ENCODE measurements at regions not wholly inside any gene's neighbourhood (a gene's known extent, or its start where the extent isn't known, plus 50 kb on each side); places are given as distances from the start of the nearest gene placed in this dataset.

DNA sequence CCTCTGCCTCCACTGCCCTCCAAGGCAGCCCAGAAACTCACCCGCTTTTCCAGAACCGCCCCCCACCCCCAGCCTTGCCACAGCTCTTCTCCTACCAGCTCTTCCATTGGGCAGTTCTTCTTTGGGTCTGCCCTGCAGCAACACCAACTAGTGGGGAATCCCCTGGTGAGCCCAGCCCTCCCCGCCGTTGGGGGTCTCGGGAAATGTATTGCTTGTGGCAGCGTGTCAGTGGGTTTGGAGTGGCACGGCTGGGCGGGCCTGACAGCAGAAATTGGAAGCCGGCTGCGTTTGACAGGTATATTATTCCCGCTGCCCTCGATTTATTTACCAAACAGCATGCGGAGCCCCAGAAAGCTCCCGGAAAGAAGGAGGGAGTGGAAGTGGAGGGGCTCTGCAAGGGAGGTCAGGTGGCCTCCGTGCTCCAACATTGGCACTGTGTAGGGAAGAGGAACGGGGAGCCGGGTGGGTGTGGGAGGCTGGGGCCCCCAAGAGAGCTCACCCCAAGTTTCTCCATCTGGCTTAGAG lies 65.2 kb upstream of the NECTIN1 start:
- peaks cover 81% of the 10 kb centered on the region in 2 experiments for H3K4me1 Mint-ChIP-seq

More for the DNA sequence above, 65.2 kb upstream of the NECTIN1 start:
- Histone ChIP-seq H3K56ac (ENCODE audit: insufficient read length, low read depth, low read length) (no peak overlapping the region), H4K91ac (ENCODE audit: insufficient read length, low read depth, low read length) (no peak overlapping the region), H2BK20ac (ENCODE audit: low read depth, low read length, poor library complexity, severe bottlenecking) (no peak overlapping the region), H2AK5ac (ENCODE audit: insufficient read length, low read length) (no peak overlapping the region), H3K23ac (ENCODE audit: insufficient read length, low read depth, low read length) (no peak overlapping the region), H3K9me3 (ENCODE audit: control insufficient read depth, low read depth, low read length) (no peaks in the 10 kb centered on the region), H3K18ac (ENCODE audit: insufficient read length, low read depth, low read length) (no peak overlapping the region), H4K8ac (replicated peaks; ENCODE audit: insufficient read length, low read depth, low read length) (no peak overlapping the region), H3K79me1 (ENCODE audit: insufficient read depth, low read depth, low read length, poor library complexity, severe bottlenecking) (no peaks in the 10 kb centered on the region), H3K27ac (ENCODE audit: insufficient read length, low read depth, low read length) (no peak overlapping the region), H3K9ac (ENCODE audit: extremely low read depth, insufficient read length, low read length) (no peak overlapping the region), H2BK5ac (ENCODE audit: insufficient read length, low read length) (no peak overlapping the region), H4K20me1 (ENCODE audit: control insufficient read depth, insufficient read depth, insufficient read length) (no peaks in the 10 kb centered on the region), H3K4me1 (ENCODE audit: insufficient read depth, low read length) (peaks cover 8% of the 10 kb centered on the region; the same call in 1 of the 2 replicates), H3K14ac (ENCODE audit: insufficient read depth, low read length) (no peak overlapping the region), H3K27me3 (ENCODE audit: insufficient read depth, low read length) (peaks cover 5% of the 10 kb centered on the region; the same call in 1 of the 2 replicates), H2BK120ac (ENCODE audit: low read depth, low read length, poor library complexity, severe bottlenecking) (no peak overlapping the region), H3K4me2 (ENCODE audit: insufficient read depth, insufficient read length, low read length) (no peak overlapping the region), H2BK15ac (ENCODE audit: low read depth, low read length) (no peak overlapping the region), H2AFZ (ENCODE audit: low read length) (no peak overlapping the region), H3T11ph (ENCODE audit: low read length) (no peak overlapping the region), H3K79me2 (ENCODE audit: insufficient read depth, low read length) (no peaks in the 10 kb centered on the region), H3K4ac (ENCODE audit: low read depth, low read length) (no peak overlapping the region), H2BK12ac (ENCODE audit: insufficient read length, low read depth, low read length) (no peak overlapping the region), H3K23me2 (ENCODE audit: insufficient read length, low read depth, low read length, poor library complexity, severe bottlenecking) (no peaks in the 10 kb centered on the region), H4K5ac (ENCODE audit: insufficient read length, low read depth, low read length) (no peak overlapping the region)
- H3K9me3 Mint-ChIP-seq: no peaks in the 10 kb centered on the region; a peak in 1 of 5 replicates
- H3K4me3 Mint-ChIP-seq: no peak overlapping the region
- no CpG with 5 or more reads among the region's 17 CpGs for WGBS (ENCODE audit: extremely low coverage, insufficient read length, low lambda C conversion rate)
- peaks cover 93% of the 10 kb centered on the region for H3K27me3 Mint-ChIP-seq (ENCODE audit: low read depth)
- no peak overlapping the region for H3K27ac Mint-ChIP-seq
- H3K36me3 Mint-ChIP-seq (ENCODE audit: insufficient read depth in 1 of 3, low read depth in 3 of 3): no peaks in the 10 kb centered on the region
- TF ChIP-seq, protein P1, sequence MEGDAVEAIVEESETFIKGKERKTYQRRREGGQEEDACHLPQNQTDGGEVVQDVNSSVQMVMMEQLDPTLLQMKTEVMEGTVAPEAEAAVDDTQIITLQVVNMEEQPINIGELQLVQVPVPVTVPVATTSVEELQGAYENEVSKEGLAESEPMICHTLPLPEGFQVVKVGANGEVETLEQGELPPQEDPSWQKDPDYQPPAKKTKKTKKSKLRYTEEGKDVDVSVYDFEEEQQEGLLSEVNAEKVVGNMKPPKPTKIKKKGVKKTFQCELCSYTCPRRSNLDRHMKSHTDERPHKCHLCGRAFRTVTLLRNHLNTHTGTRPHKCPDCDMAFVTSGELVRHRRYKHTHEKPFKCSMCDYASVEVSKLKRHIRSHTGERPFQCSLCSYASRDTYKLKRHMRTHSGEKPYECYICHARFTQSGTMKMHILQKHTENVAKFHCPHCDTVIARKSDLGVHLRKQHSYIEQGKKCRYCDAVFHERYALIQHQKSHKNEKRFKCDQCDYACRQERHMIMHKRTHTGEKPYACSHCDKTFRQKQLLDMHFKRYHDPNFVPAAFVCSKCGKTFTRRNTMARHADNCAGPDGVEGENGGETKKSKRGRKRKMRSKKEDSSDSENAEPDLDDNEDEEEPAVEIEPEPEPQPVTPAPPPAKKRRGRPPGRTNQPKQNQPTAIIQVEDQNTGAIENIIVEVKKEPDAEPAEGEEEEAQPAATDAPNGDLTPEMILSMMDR (conservative IDR thresholded peaks at IDR 0.05): no peak
- DNase-seq: no peak
